ENCODE measurements at regions not wholly inside any gene's neighbourhood (a gene's known extent, or its start where the extent isn't known, plus 50 kb on each side); places are given as distances from the start of the nearest gene placed in this dataset.

- DNase-seq (ENCODE audit: low read depth) = no peak
Measured at GRCh38 chr4:130808492-130808891, 1712.5 kb downstream of the C4orf33 start.

GRCh38 chr4:130812117-130812765 is 1716.3 kb downstream of the C4orf33 start:
- Histone ChIP-seq H3K36me3 (ENCODE audit: control insufficient read depth, insufficient read depth, low read length) (no peaks in the 10 kb centered on the region), H3K27me3 (ENCODE audit: control insufficient read depth, insufficient read depth, low read length) (no peaks in the 10 kb centered on the region), H3K4me3 (ENCODE audit: low read depth, low read length) (no peak overlapping the region)
- no peak for TF ChIP-seq CTCF (IDR thresholded peaks at IDR 0.05; ENCODE audit: insufficient read depth, low read length, poor library complexity, severe bottlenecking)
- DNase-seq (ENCODE audit: low read depth) = no peak

More at GRCh38 chr4:130808492-130808891, 1712.5 kb downstream of the C4orf33 start:
- H3K27me3 ChIP-seq (ENCODE audit: control insufficient read depth, insufficient read depth, low read length) = no peaks in the 10 kb centered on the region
- H3K4me3 ChIP-seq (ENCODE audit: low read depth, low read length) = no peak overlapping the region
- no peaks in the 10 kb centered on the region for H3K36me3 ChIP-seq (ENCODE audit: control insufficient read depth, insufficient read depth, low read length)
- TF ChIP-seq CTCF (IDR thresholded peaks at IDR 0.05; ENCODE audit: insufficient read depth, low read length, poor library complexity, severe bottlenecking) = peak; percentile 65

- no peaks in the 10 kb centered on the region for H3K27me3 ChIP-seq (ENCODE audit: control insufficient read depth, insufficient read depth, low read length)
- no peak overlapping the region for H3K4me3 ChIP-seq (ENCODE audit: low read depth, low read length)
- DNase-seq (ENCODE audit: low read depth) = no peak
- no peak for TF ChIP-seq CTCF (IDR thresholded peaks at IDR 0.05; ENCODE audit: insufficient read depth, low read length, poor library complexity, severe bottlenecking)
- no peaks in the 10 kb centered on the region for H3K36me3 ChIP-seq (ENCODE audit: control insufficient read depth, insufficient read depth, low read length)
Measured at GRCh38 chr4:130814896-130815295, 1718.9 kb downstream of the C4orf33 start.

GRCh38 chr4:130820448-130820847 is 1724.5 kb downstream of the C4orf33 start:
- Histone ChIP-seq H3K36me3 (ENCODE audit: control insufficient read depth, insufficient read depth, low read length) (no peaks in the 10 kb centered on the region), H3K27me3 (ENCODE audit: control insufficient read depth, insufficient read depth, low read length) (no peaks in the 10 kb centered on the region), H3K4me3 (ENCODE audit: low read depth, low read length) (no peak overlapping the region)
- no peak for TF ChIP-seq CTCF (IDR thresholded peaks at IDR 0.05; ENCODE audit: insufficient read depth, low read length, poor library complexity, severe bottlenecking)
- no peak for DNase-seq (ENCODE audit: low read depth)

- no peaks in the 10 kb centered on the region for H3K36me3 ChIP-seq (ENCODE audit: control insufficient read depth, insufficient read depth, low read length)
- no peak for TF ChIP-seq CTCF (IDR thresholded peaks at IDR 0.05; ENCODE audit: insufficient read depth, low read length, poor library complexity, severe bottlenecking)
- no peak overlapping the region for H3K4me3 ChIP-seq (ENCODE audit: low read depth, low read length)
- no peak for DNase-seq (ENCODE audit: low read depth)
- H3K27me3 ChIP-seq (ENCODE audit: control insufficient read depth, insufficient read depth, low read length) = no peaks in the 10 kb centered on the region
Measured at GRCh38 chr4:130825284-130825683, 1729.3 kb downstream of the C4orf33 start.

GRCh38 chr4:130850019-130850524 is 1754.1 kb downstream of the C4orf33 start:
- H3K4me3 ChIP-seq (ENCODE audit: low read depth, low read length) = no peak overlapping the region
- no peaks in the 10 kb centered on the region for H3K36me3 ChIP-seq (ENCODE audit: control insufficient read depth, insufficient read depth, low read length)
- TF ChIP-seq CTCF (IDR thresholded peaks at IDR 0.05; ENCODE audit: insufficient read depth, low read length, poor library complexity, severe bottlenecking) = no peak
- no peaks in the 10 kb centered on the region for H3K27me3 ChIP-seq (ENCODE audit: control insufficient read depth, insufficient read depth, low read length)
- DNase-seq (ENCODE audit: low read depth) = no peak
